ENCODE measurements at regions not wholly inside any gene's neighbourhood (a gene's known extent, or its start where the extent isn't known, plus 50 kb on each side); places are given as distances from the start of the nearest gene placed in this dataset.

GRCh38 chr10:8844141-8844540, 789.7 kb downstream of the GATA3 start:
- TF ChIP-seq CTCF (IDR thresholded peaks at IDR 0.05) = no peak
- no peak for TF ChIP-seq EZH2 (IDR thresholded peaks at IDR 0.05)
- TF ChIP-seq EZH2phosphoT487 (IDR thresholded peaks at IDR 0.05) = no peak

All from neural progenitor cell (in vitro differentiated cells).